H1 (cell line): ENCODE measurements at regions not wholly inside any gene's neighbourhood (a gene's known extent, or its start where the extent isn't known, plus 50 kb on each side); places are given as distances from the start of the nearest gene placed in this dataset.

Source experiments
- CTCF ChIA-PET: fragments of 300-600 bp; sonication (Branson Sonifier 250); formaldehyde crosslinking; loops from one replicate; lab custom pipeline; 2021; ENCODE audit not compliant: partially characterized antibody; lab: Charles Lee
- POLR2A ChIA-PET: fragments of 300-600 bp; sonication (Branson Sonifier 250); formaldehyde crosslinking; loops from one replicate; lab custom pipeline; 2021; ENCODE audit warnings: inconsistent platforms; ENCODE audit not compliant: partially characterized antibody; lab: Charles Lee
- DNase-seq, 2 experiments: peaks; one replicate each; pipeline versions ENCODE4 v3.0.0 to v3.0.0-alpha.2; 2010 to 2022; ENCODE audit warnings: low spot score in 2 of 2, low read depth in 1 of 2, mixed read lengths in 1 of 2
- FAIRE-seq: peaks from 2 replicates; lab custom pipeline; 2011; peaks lifted over from hg19 to GRCh38; lab: Jason Lieb, UNC
- H2AFZ ChIP-seq: 2 replicates; pipeline ENCODE4 v1.8.1; 2012; ENCODE audit warnings: low read length, inconsistent platforms
- H2AK5ac ChIP-seq: 2 replicates; pipeline ENCODE4 v1.6.1; 2013; ENCODE audit warnings: low read depth, low read length
- H2BK120ac ChIP-seq: replicated peaks from 2 replicates; pipeline ENCODE3; 2013; ENCODE audit warnings: low read depth, low read length, inconsistent platforms
- H2BK12ac ChIP-seq: 2 replicates; pipeline ENCODE4 v1.6.1; 2013; ENCODE audit warnings: low read depth, low read length
- H2BK15ac ChIP-seq: 2 replicates; pipeline ENCODE4 v1.6.1; 2013; ENCODE audit warnings: low read length
- H2BK20ac ChIP-seq: 2 replicates; pipeline ENCODE4 v1.6.1; 2013; ENCODE audit warnings: low read length
- H2BK5ac ChIP-seq: 2 replicates; pipeline ENCODE4 v1.6.1; 2013; ENCODE audit warnings: low read depth, low read length
- H3K14ac ChIP-seq: 2 replicates; pipeline ENCODE4 v1.6.1; 2013; ENCODE audit warnings: inconsistent platforms; ENCODE audit not compliant: insufficient read length
- H3K18ac ChIP-seq: 2 replicates; pipeline ENCODE4 v1.6.1; 2013; ENCODE audit warnings: low read length; ENCODE audit errors: extremely low read depth
- H3K23ac ChIP-seq: 2 replicates; pipeline ENCODE4 v1.6.1; 2013; ENCODE audit warnings: inconsistent platforms; ENCODE audit not compliant: insufficient read length
- H3K23me2 ChIP-seq: 2 replicates; pipeline ENCODE4 v1.6.1; 2013; ENCODE audit warnings: low read depth, low read length
- H3K27ac ChIP-seq: 2 replicates; pipeline ENCODE4 v1.6.1; 2011; ENCODE audit warnings: low read depth, low read length, inconsistent platforms
- H3K27me3 ChIP-seq, 4 experiments: replicated peaks in 1 of 4; 1 replicate in 1 of 4; 2 replicates in 3 of 4; pipeline versions ENCODE4 v1.6.1 to v1.8.1; 2011 to 2013; ENCODE audit warnings: low read length in 3 of 4, mild to moderate bottlenecking in 3 of 4, inconsistent platforms in 2 of 4, mixed read lengths in 2 of 4, moderate library complexity in 1 of 4; ENCODE audit not compliant: control insufficient read depth in 3 of 4, insufficient read depth in 3 of 4; ENCODE audit errors: extremely low read depth in 1 of 4
- H3K36me3 ChIP-seq, 4 experiments: 2 replicates each; pipeline versions ENCODE4 v1.6.1 to v1.8.1; 2011 to 2013; ENCODE audit warnings: mild to moderate bottlenecking in 4 of 4, low read length in 3 of 4, moderate library complexity in 2 of 4, control low read depth in 1 of 4, inconsistent platforms in 1 of 4; ENCODE audit not compliant: insufficient read depth in 4 of 4, control insufficient read depth in 2 of 4
- H3K4ac ChIP-seq: replicated peaks from 2 replicates; pipeline ENCODE3; 2013; ENCODE audit warnings: low read length, low read depth, mixed read lengths, inconsistent platforms; ENCODE audit not compliant: insufficient read length
- H3K4me1 ChIP-seq, 4 experiments: replicated peaks in 1 of 4; 1 replicate in 1 of 4; 2 replicates in 3 of 4; pipeline versions ENCODE4 v1.6.1 to v1.8.1; 2011 to 2013; ENCODE audit warnings: low read length in 3 of 4, inconsistent platforms in 2 of 4, mixed read lengths in 1 of 4; ENCODE audit not compliant: insufficient read depth in 4 of 4, control insufficient read depth in 3 of 4
- H3K4me2 ChIP-seq, 2 experiments: 2 replicates each; pipeline versions ENCODE4 v1.6.1 to v1.8.1; 2011 to 2013; ENCODE audit warnings: low read depth in 2 of 2, low read length in 2 of 2, control low read depth in 1 of 2, inconsistent platforms in 1 of 2, mild to moderate bottlenecking in 1 of 2; ENCODE audit not compliant: insufficient read depth in 1 of 2
- H3K4me3 ChIP-seq, 4 experiments: fragments of 200-600, 300-600 bp in 1 of 4; sonication (generic), shearing (Covaris generic), sonication (Bioruptor Twin) in 1 of 4; 2 replicates each; pipeline versions ENCODE4 v1.5.1 to v1.8.1; 2011 to 2016; ENCODE audit warnings: low read length in 4 of 4, low read depth in 3 of 4, control low read depth in 2 of 4, inconsistent platforms in 2 of 4, mild to moderate bottlenecking in 2 of 4, mixed read lengths in 1 of 4, moderate library complexity in 1 of 4; ENCODE audit not compliant: insufficient read depth in 2 of 4; ENCODE audit errors: extremely low read depth in 1 of 4
- H3K56ac ChIP-seq: replicated peaks from 2 replicates; pipeline ENCODE3; 2013; ENCODE audit warnings: low read depth, mild to moderate bottlenecking, mixed read lengths, low read length, inconsistent platforms; ENCODE audit not compliant: insufficient read length
- H3K79me1 ChIP-seq: 2 replicates; pipeline ENCODE4 v1.6.1; 2013; ENCODE audit warnings: low read depth, low read length, control low read depth
- H3K79me2 ChIP-seq, 2 experiments: 2 replicates each; pipeline versions ENCODE4 v1.6.1 to v1.8.1; 2012 to 2013; ENCODE audit warnings: low read length in 2 of 2, mild to moderate bottlenecking in 2 of 2, inconsistent platforms in 1 of 2; ENCODE audit not compliant: insufficient read depth in 2 of 2, control insufficient read depth in 1 of 2
- H3K9ac ChIP-seq, 4 experiments: replicated peaks in 1 of 4; 1 replicate in 1 of 4; 2 replicates in 3 of 4; pipeline versions ENCODE4 v1.6.1 to v1.8.1; 2011 to 2013; ENCODE audit warnings: low read depth in 3 of 4, low read length in 3 of 4, control low read depth in 2 of 4, mild to moderate bottlenecking in 2 of 4, moderate library complexity in 2 of 4, inconsistent platforms in 1 of 4; ENCODE audit errors: extremely low read depth in 1 of 4
- H3K9me3 ChIP-seq, 2 experiments: 2 replicates each; pipeline versions ENCODE4 v1.6.1 to v1.8.1; 2012 to 2013; ENCODE audit warnings: mild to moderate bottlenecking in 2 of 2, moderate library complexity in 2 of 2, control low read depth in 1 of 2, inconsistent platforms in 1 of 2, low read depth in 1 of 2, low read length in 1 of 2, mixed read lengths in 1 of 2; ENCODE audit not compliant: insufficient read depth in 2 of 2
- H4K20me1 ChIP-seq, 2 experiments: replicated peaks in 1 of 2; 2 replicates each; pipeline versions ENCODE3 to v1.8.1; 2011 to 2013; ENCODE audit warnings: inconsistent platforms in 2 of 2, low read length in 2 of 2, mild to moderate bottlenecking in 1 of 2; ENCODE audit not compliant: insufficient read depth in 2 of 2, control insufficient read depth in 1 of 2
- H4K5ac ChIP-seq: 2 replicates; pipeline ENCODE4 v1.6.1; 2013; ENCODE audit warnings: low read length, low read depth, mixed read lengths, inconsistent platforms; ENCODE audit not compliant: insufficient read length
- H4K8ac ChIP-seq: 2 replicates; pipeline ENCODE4 v1.8.0; 2013; ENCODE audit warnings: mild to moderate bottlenecking, moderate library complexity, low read length, inconsistent platforms; ENCODE audit not compliant: insufficient read depth; ENCODE audit errors: extremely low read depth
- H4K91ac ChIP-seq: replicated peaks from 2 replicates; pipeline ENCODE3; 2013; ENCODE audit warnings: low read length, mixed read lengths, inconsistent platforms; ENCODE audit not compliant: insufficient read length
- BCL11A ChIP-seq, 2 experiments: IDR thresholded peaks; one replicate each; pipeline ENCODE4 v1.6.1; 2011; ENCODE audit warnings: low read depth in 2 of 2, low read length in 2 of 2, mild to moderate bottlenecking in 2 of 2
- EP300 ChIP-seq, 2 experiments: IDR thresholded peaks; 1 replicate in 1 of 2; 2 replicates in 1 of 2; pipeline ENCODE4 v1.6.1; 2011 to 2012; ENCODE audit warnings: low read depth in 2 of 2, low read length in 2 of 2, mild to moderate bottlenecking in 2 of 2, borderline replicate concordance in 1 of 2, inconsistent platforms in 1 of 2, moderate library complexity in 1 of 2
- JUN ChIP-seq: IDR thresholded peaks from 2 replicates; pipeline ENCODE4 v1.6.1; 2011; ENCODE audit warnings: low read depth, mild to moderate bottlenecking, improper control_type of control experiment, low read length
- NRF1 ChIP-seq: IDR thresholded peaks from 2 replicates; pipeline ENCODE4 v1.6.1; 2011; ENCODE audit warnings: mild to moderate bottlenecking, low read depth, low read length, improper control_type of control experiment
- RXRA ChIP-seq: IDR thresholded peaks from 2 replicates; pipeline ENCODE4 v1.6.1; 2011; ENCODE audit warnings: low read depth, mild to moderate bottlenecking, low read length, moderate library complexity; ENCODE audit not compliant: insufficient read depth
- SP4 ChIP-seq: IDR thresholded peaks from 2 replicates; pipeline ENCODE4 v1.6.1; 2012; ENCODE audit warnings: low read length, inconsistent platforms
- SUZ12 ChIP-seq: fragments of 200-600 bp; sonication (generic); IDR thresholded peaks from 2 replicates; pipeline ENCODE4 v1.6.1; 2012; ENCODE audit warnings: mild to moderate bottlenecking, inconsistent platforms, low read length, moderate library complexity, mixed read lengths
- TEAD4 ChIP-seq: IDR thresholded peaks from 2 replicates; pipeline ENCODE4 v1.6.1; 2012; ENCODE audit warnings: low read depth, low read length, inconsistent platforms, mixed read lengths
- WGBS, 2 experiments: shearing (Covaris generic) in 1 of 2; methylation state at CpG; one replicate each; pipeline versions ENCODE4 v1.1.6 to v1.1.7; 2013 to 2015; ENCODE audit warnings: low lambda C conversion rate in 2 of 2, mixed read lengths in 2 of 2, inconsistent platforms in 1 of 2, low coverage in 1 of 2, missing lambda C conversion rate in 1 of 2; ENCODE audit not compliant: insufficient replicate concordance in 2 of 2, insufficient coverage in 1 of 2, insufficient read length in 1 of 2; ENCODE audit errors: extremely low coverage in 1 of 2, missing lambda C conversion rate in 1 of 2; 5-methylcytosine and 5-hydroxymethylcytosine counted together

DNA sequence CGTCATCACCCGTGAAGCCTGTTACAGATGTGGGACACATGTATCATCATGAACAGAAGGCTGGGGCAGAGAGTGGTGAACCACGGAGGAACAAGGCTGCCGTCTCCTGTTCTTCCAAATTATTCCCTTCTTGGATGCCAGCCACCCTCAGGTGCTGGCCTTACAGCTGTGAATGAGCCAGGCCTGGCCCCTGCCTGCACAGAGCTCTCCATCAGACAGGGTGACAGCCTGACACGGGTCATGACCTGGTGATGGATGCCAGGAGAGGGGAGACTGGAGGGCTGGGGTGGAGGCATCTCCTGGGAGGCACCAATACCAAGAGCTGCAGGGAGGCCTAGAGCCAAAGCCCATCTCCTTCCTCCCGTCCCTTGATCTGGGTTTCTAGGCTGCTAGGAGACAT lies 230.0 kb upstream of the C1orf174 start:
- H3K4me3 ChIP-seq: no peak overlapping the region
- H2BK5ac ChIP-seq: no peak overlapping the region
- no peaks in the 10 kb centered on the region for H3K36me3 ChIP-seq
- H3K14ac ChIP-seq: no peak overlapping the region
- H3K23me2 ChIP-seq: 0 out of 2 replicates have a peak, but pooled peaks cover 2% of the 10 kb centered on the region
- H3K23ac ChIP-seq: no peak overlapping the region
- H3K9ac ChIP-seq: no peak overlapping the region
- no peak overlapping the region for H3K4me2 ChIP-seq
- H3K56ac ChIP-seq: no peak overlapping the region
- H3K4ac ChIP-seq: no peak overlapping the region
- no peak overlapping the region for H2BK20ac ChIP-seq
- no peak overlapping the region for H2BK15ac ChIP-seq
- POLR2A ChIA-PET: no interaction called here
- no peak overlapping the region for H2BK120ac ChIP-seq
- no peak for FAIRE-seq
- no peaks in the 10 kb centered on the region for H4K20me1 ChIP-seq
- whole genome bisulfite sequencing, 2 experiments: 95% methylated on average over 6 of the region's 6 CpGs; no CpG with 5 or more reads in 1 of the 2 experiments
- TF ChIP-seq NRF1: no peak
- TF ChIP-seq EP300 (IDR thresholded peaks at IDR 0.05; ENCODE audit: borderline replicate concordance in 1 of 2, low read depth in 2 of 2, low read length in 2 of 2): no peak
- no peak for TF ChIP-seq TEAD4
- no peak for TF ChIP-seq RXRA
- no peak for TF ChIP-seq JUN
- TF ChIP-seq SP4: no peak
- no peak for TF ChIP-seq BCL11A (IDR thresholded peaks at IDR 0.05; ENCODE audit: low read depth in 2 of 2, low read length in 2 of 2)
- TF ChIP-seq SUZ12: no peak
- H3K79me1 ChIP-seq: no peaks in the 10 kb centered on the region
- no peak for DNase-seq
- H2AK5ac ChIP-seq: no peak overlapping the region
- no peak overlapping the region for H2BK12ac ChIP-seq
- H3K27me3 ChIP-seq: no peaks in the 10 kb centered on the region
- H4K8ac ChIP-seq: no peak overlapping the region
- H3K9me3 ChIP-seq: no peaks in the 10 kb centered on the region
- no peak overlapping the region for H4K91ac ChIP-seq
- no peak overlapping the region for H3K27ac ChIP-seq
- CTCF ChIA-PET: no interaction called here
- H3K18ac ChIP-seq: no peak overlapping the region
- peaks cover 0 to 5% (median 2%) of the 10 kb centered on the region in 4 experiments; a peak in 2 of 7 replicates for H3K4me1 ChIP-seq
- no peak overlapping the region for H4K5ac ChIP-seq
- H2AFZ ChIP-seq: no peak overlapping the region
- H3K79me2 ChIP-seq: no peaks in the 10 kb centered on the region
